GM21423 (cell line): ENCODE measurements at regions not wholly inside any gene's neighbourhood (a gene's known extent, or its start where the extent isn't known, plus 50 kb on each side); places are given as distances from the start of the nearest gene placed in this dataset.
"Not testable (repeated sequence)": the region's sequence is repeated elsewhere in the genome, so short reads cannot be mapped to it uniquely, and the experiment has no call there.

Source experiments
- ATAC-seq: cut with Tn5 transposase; IDR thresholded peaks from one replicate; pipeline ENCODE4 v1.9.1; 2021; ENCODE audit warnings: mild to moderate bottlenecking, moderate library complexity; ENCODE audit not compliant: unreplicated experiment

- ATAC-seq: not testable (repeated sequence)
Measured at GRCh38 chr4:29117231-29117722, 1602.9 kb upstream of the PCDH7 start.

DNA sequence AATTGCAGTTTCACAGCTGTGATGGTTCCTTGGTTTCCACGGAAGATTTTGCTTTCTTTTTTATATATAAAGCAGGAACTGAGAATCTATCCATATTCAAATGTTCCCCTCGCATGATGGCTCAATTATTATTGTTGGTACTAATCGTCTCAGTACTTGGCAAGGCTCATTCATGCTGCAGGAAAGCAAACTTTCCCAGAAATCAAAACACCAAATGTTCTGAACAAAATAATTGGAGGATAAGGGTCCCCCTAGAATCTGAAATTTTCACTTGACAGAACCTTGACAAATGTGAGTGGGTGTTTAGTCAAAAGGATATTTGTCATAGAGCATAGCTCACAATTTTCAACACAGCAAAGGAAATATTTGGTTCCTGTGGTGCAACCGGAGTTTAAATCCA, 1598.6 kb upstream of the PCDH7 start:
- ATAC-seq: no peak

- no peak for ATAC-seq
Measured at GRCh38 chr4:29128810-29129209, 1591.4 kb upstream of the PCDH7 start.

DNA sequence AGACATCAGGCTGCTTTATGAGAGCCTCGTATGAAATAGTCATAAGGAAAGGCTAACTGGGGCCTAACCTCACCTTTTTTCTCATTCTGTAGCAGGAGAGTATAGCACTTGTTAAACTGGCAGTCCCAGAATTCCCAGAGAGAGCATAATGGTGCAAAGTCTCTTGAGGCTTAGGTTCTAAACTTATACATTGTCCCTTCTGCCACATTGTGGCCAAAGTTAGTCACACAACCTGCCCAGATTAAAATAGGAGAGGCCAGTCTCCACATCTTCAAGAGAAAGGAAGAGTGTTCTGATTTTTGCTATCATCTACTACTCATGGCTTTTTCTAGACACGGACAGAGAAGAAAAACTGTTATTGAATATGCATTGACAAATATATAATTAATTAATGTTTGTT, 1588.9 kb upstream of the PCDH7 start:
- no peak for ATAC-seq

DNA sequence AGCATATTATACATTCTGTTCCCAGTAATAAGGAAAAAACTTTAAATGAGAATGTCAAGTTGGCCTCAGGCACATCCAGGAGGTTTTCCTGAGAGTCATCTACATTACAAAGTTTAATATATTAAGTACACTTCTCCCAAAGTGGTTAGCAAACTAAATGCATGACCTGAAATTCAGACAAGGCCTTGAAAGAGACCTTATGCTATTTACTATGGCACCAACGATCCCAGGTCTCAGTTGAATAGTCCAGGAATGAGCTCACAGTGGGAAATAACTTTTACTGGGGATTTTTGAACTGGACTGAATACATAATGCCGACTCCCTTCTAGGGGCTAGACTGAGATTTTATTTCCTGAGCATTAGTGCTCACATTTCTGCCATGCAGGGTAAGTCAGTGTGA, 1577.5 kb upstream of the PCDH7 start:
- no peak for ATAC-seq

GRCh38 chr4:29151584-29151983, 1568.6 kb upstream of the PCDH7 start:
- ATAC-seq: no peak

DNA sequence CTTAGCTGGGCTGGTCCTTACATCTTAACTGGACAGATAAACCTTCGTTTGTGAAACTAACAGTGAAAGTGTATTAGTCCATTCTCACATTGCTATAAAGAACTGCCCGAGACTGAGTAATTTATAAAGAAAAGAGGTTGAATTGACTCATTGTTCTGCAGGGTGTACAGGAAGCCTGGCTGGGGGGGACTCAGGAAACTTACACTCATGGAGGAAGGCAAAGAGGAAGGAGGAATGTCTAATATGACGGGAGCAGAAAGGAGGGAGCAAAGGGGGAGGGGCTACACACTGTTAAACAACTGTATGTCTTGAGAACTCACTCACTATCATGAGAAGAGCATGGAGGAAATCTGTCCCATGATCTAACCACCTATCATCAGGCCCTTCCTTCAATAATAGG, 1566.5 kb upstream of the PCDH7 start:
- ATAC-seq: no peak

- ATAC-seq: no peak
Measured at GRCh38 chr4:29175291-29175690, 1544.9 kb upstream of the PCDH7 start.

- no peak for ATAC-seq
Measured at GRCh38 chr4:29199025-29199424, 1521.1 kb upstream of the PCDH7 start.

- no peak for ATAC-seq
Measured at GRCh38 chr4:29199485-29199884, 1520.7 kb upstream of the PCDH7 start.

- ATAC-seq: no peak
Measured at GRCh38 chr4:29213020-29213419, 1507.1 kb upstream of the PCDH7 start.

- no peak for ATAC-seq
Measured at GRCh38 chr4:29220761-29221160, 1499.4 kb upstream of the PCDH7 start.

DNA sequence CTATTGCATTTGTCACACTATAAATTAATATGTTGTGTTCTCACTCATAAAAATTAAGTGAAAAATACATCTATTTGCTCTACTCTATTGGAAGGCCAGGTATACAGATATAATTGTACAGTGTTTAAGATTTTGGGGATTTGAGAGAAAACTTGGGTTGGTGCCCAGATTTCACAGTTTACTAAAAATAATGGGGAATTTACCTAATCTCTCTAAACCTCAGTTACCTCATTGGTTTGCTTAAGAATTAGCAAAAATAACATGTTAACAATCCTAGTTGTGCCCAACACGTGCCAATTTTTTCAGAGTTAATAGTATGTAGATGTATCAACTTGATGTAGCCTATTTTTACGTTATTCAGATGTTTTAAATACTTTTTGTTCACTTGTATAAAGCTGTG, 1495.3 kb upstream of the PCDH7 start:
- no peak for ATAC-seq

DNA sequence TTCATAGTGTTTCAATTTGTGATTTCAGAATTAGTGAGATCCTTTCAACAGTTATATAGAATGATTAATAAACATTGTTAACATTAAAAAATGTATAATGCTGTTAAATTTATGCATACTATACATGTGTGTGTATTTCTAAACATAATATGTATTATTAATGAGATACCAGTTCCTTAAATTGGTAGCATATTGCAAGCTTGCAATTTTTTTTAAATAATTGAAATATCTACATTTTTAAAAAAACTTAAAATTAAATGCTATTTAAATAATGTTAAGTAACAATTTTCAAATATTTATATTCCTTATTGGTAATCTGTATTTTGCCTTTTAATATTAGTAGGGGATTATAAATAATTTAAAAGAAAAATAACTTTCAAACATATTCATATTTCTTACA, 1479.5 kb upstream of the PCDH7 start:
- ATAC-seq: no peak

GRCh38 chr4:29243054-29243453, 1477.1 kb upstream of the PCDH7 start:
- no peak for ATAC-seq

DNA sequence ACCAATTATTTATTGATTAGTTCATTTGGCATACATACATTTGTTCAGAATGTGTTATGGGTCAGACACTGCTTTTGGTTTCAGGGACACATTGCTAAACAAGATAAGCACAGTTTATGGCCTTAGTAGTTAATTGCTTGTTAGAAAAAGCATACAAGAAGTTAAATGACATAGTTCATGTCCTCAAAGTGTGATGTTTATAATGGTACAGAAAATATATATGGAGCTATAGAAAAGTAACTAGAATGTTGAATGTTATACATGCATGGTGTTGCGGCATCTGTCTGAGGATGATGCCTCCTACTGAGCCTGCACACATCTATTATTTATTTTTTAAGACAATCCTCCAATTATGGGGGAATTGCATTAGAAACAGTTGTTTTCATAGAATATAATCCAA, 1476.3 kb upstream of the PCDH7 start:
- no peak for ATAC-seq

GRCh38 chr4:29259556-29259955, 1460.6 kb upstream of the PCDH7 start:
- ATAC-seq: no peak

DNA sequence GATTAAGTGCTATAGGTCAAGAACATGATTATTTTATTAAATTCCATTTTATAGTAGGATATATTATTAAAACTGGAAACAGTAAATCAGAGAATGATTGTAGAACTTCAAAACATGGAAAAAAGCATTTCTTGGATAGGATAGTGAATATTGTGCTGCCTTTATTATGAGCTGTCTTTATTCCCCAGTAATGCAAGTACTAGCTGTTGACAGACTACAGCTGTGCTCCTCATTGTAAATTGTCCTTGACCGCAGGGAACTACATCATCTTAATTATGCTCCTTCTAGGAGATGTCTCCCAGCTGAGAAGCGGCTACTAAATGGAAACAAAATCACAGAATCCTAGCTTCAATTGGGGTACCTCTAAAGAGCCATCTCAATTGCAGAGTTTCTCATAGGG, 1457.2 kb upstream of the PCDH7 start:
- ATAC-seq: no peak

DNA sequence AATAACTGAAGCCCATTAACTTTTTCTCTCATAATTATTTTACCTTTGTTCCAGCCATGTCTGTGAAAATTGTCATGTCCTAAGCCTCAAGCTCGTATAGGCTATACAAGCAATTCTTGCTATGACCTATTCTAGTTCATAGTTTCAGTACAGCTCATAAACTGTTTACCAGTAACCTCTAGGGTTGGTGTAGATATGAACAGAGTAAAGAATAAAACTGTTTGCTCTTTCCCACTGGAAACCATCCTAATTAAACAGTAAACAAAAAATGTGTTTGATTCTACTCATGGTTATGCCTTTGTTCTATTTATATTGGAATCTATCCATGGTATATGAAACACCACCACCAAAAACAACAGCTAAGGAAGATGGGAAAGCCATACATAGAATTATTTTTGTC, 1444.0 kb upstream of the PCDH7 start:
- ATAC-seq: no peak

- no peak for ATAC-seq
Measured at GRCh38 chr4:29277381-29277780, 1442.8 kb upstream of the PCDH7 start.

GRCh38 chr4:29278585-29278984, 1441.6 kb upstream of the PCDH7 start:
- no peak for ATAC-seq

GRCh38 chr4:29289118-29289517, 1431.1 kb upstream of the PCDH7 start:
- no peak for ATAC-seq

- ATAC-seq: no peak
Measured at GRCh38 chr4:29295280-29295679, 1424.9 kb upstream of the PCDH7 start.

DNA sequence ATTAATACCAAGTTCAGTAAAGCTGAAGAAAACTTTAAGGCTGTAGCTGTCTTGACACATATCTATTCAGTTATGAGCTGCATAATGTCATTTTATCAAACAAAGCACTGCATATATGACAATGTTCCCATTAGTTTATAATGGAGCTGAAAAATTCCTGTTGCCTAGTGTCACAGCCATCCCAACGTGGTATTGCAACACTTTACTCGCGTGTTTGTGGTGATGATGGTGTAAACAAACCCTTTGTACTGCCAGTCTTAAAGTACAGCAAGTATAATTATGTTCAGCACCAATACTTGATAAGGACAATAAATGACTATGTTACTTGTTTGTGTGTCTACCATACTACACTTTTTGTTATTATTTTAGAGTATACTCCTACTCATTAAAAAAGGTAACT, 1415.6 kb upstream of the PCDH7 start:
- no peak for ATAC-seq
